ENCODE measurements at regions not wholly inside any gene's neighbourhood (a gene's known extent, or its start where the extent isn't known, plus 50 kb on each side); places are given as distances from the start of the nearest gene placed in this dataset.

- TF ChIP-seq TOX (CRISPR knock-in tag; IDR thresholded peaks at IDR 0.05; ENCODE audit: borderline replicate concordance) (no peak), CSRNP3 (CRISPR knock-in tag; IDR thresholded peaks at IDR 0.05) (no peak), GLIS3 (CRISPR knock-in tag; IDR thresholded peaks at IDR 0.05) (no peak), POU6F1 (CRISPR knock-in tag; IDR thresholded peaks at IDR 0.05; ENCODE audit: borderline replicate concordance, low read depth) (no peak), CSDC2 (CRISPR knock-in tag; IDR thresholded peaks at IDR 0.05) (no peak), PPARA (CRISPR knock-in tag; IDR thresholded peaks at IDR 0.05; ENCODE audit: borderline replicate concordance) (no peak), ZFP30 (CRISPR knock-in tag; IDR thresholded peaks at IDR 0.05) (no peak), PATZ1 (CRISPR knock-in tag; IDR thresholded peaks at IDR 0.05; ENCODE audit: borderline replicate concordance) (no peak)
- no peak for ATAC-seq
Observed at GRCh38 chr13:21282065-21282464, 105.6 kb downstream of the MRPL57 start.

GRCh38 chr13:21287331-21287907 lies 111.0 kb downstream of the MRPL57 start:
- TF ChIP-seq CSDC2 (CRISPR knock-in tag; IDR thresholded peaks at IDR 0.05) (no peak), ZNF70 (CRISPR knock-in tag; IDR thresholded peaks at IDR 0.05) (no peak), TSHZ2 (CRISPR knock-in tag; IDR thresholded peaks at IDR 0.05) (no peak), ZNF8 (CRISPR knock-in tag; IDR thresholded peaks at IDR 0.05) (no peak), CSRNP3 (CRISPR knock-in tag; IDR thresholded peaks at IDR 0.05) (no peak), ISL1 (CRISPR knock-in tag; IDR thresholded peaks at IDR 0.05) (no peak), ZFP3 (CRISPR knock-in tag; IDR thresholded peaks at IDR 0.05) (no peak), ARNTL (CRISPR knock-in tag; IDR thresholded peaks at IDR 0.05; ENCODE audit: borderline replicate concordance, low read depth) (no peak), POU6F1 (CRISPR knock-in tag; IDR thresholded peaks at IDR 0.05; ENCODE audit: borderline replicate concordance, low read depth) (no peak), PATZ1 (CRISPR knock-in tag; IDR thresholded peaks at IDR 0.05; ENCODE audit: borderline replicate concordance) (no peak), RARB (CRISPR knock-in tag; IDR thresholded peaks at IDR 0.05) (no peak), ZC3H10 (CRISPR knock-in tag; IDR thresholded peaks at IDR 0.05) (no peak), BACH2 (CRISPR knock-in tag; IDR thresholded peaks at IDR 0.05; ENCODE audit: borderline replicate concordance) (no peak), TOX (CRISPR knock-in tag; IDR thresholded peaks at IDR 0.05; ENCODE audit: borderline replicate concordance) (no peak), TCF4 (CRISPR knock-in tag; IDR thresholded peaks at IDR 0.05; ENCODE audit: borderline replicate concordance) (no peak), ZNF565 (CRISPR knock-in tag; conservative IDR thresholded peaks at IDR 0.05; ENCODE audit: low read depth) (no peak), ESRRG (CRISPR knock-in tag; IDR thresholded peaks at IDR 0.05) (no peak), ZFP30 (CRISPR knock-in tag; IDR thresholded peaks at IDR 0.05) (no peak), PPARA (CRISPR knock-in tag; IDR thresholded peaks at IDR 0.05; ENCODE audit: borderline replicate concordance) (no peak)
- no peak for ATAC-seq
